GM12892 (cell line): ENCODE measurements at regions not wholly inside any gene's neighbourhood (a gene's known extent, or its start where the extent isn't known, plus 50 kb on each side); places are given as distances from the start of the nearest gene placed in this dataset.

ENCODE experiments used
- POLR2A ChIP-seq: IDR thresholded peaks from 2 replicates; pipeline ENCODE4 v1.6.1; 2011; ENCODE audit warnings: low read depth, low read length, control low read depth
- POLR2AphosphoS5 ChIP-seq: IDR thresholded peaks from 2 replicates; pipeline ENCODE4 v1.6.1; 2011; ENCODE audit warnings: low read depth, low read length, control low read depth

DNA sequence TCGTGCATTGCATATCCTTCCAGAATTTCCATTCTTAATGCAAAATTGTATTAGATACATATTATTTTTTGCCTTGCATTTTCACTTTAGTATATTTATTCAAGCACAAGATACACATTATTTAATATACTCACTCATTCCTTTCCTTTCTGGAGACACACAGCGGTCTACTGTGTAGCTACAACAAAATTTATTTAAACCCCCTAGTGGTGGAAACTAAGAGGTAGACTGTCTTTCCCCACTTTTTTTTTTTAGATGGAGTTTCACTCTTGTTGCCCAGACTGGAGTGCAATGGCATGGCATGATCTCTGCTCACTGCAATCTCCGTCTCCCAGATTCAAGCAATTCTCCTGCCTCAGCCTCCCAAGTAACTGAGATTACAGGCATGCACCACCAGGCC lies 2040.3 kb upstream of the PCDH20 start:
- no peak for TF ChIP-seq POLR2AphosphoS5
- no peak for TF ChIP-seq POLR2A
